ENCODE measurements at regions not wholly inside any gene's neighbourhood (a gene's known extent, or its start where the extent isn't known, plus 50 kb on each side); places are given as distances from the start of the nearest gene placed in this dataset.

GRCh38 chr5:6867712-6868111 lies 154.5 kb downstream of the TENT4A start:
- TF ChIP-seq EZH2 (IDR thresholded peaks at IDR 0.05; ENCODE audit: borderline replicate concordance, low read depth, low read length, poor library complexity, severe bottlenecking) (no peak), CTCF (conservative IDR thresholded peaks at IDR 0.05; ENCODE audit: low read depth, low read length) (no peak)
- POLR2A ChIA-PET (ENCODE audit: low non-redundant PET), result no interaction called here
- CTCF ChIA-PET, result no interaction called here

GRCh38 chr5:6868171-6868570 lies 154.9 kb downstream of the TENT4A start:
- DNase-seq (ENCODE audit: low spot score), result no peak
- no peaks in the 10 kb centered on the region for H3K9me3 ChIP-seq (ENCODE audit: low read depth, low read length, poor library complexity, severe bottlenecking)
- ChIA-PET POLR2A (ENCODE audit: low non-redundant PET) (no interaction called here), CTCF (no interaction called here)
- H3K4me3 ChIP-seq (ENCODE audit: low read depth, low read length, poor library complexity, severe bottlenecking), result no peak overlapping the region
- H3K27me3 ChIP-seq (replicated peaks; ENCODE audit: insufficient read depth, low read depth, low read length, poor library complexity), result peaks cover 20% of the 10 kb centered on the region
- H3K27ac ChIP-seq (ENCODE audit: low read depth, low read length, poor library complexity, severe bottlenecking), result no peak overlapping the region
- intact Hi-C loops (cut with micrococcal nuclease; ENCODE audit: unreplicated experiment), result no loop called here
- no peak for TF ChIP-seq EZH2 (IDR thresholded peaks at IDR 0.05; ENCODE audit: borderline replicate concordance, low read depth, low read length, poor library complexity, severe bottlenecking)
- TF ChIP-seq CTCF (conservative IDR thresholded peaks at IDR 0.05; ENCODE audit: low read depth, low read length), result no peak
- no TSS peak for BruUV-seq (replicated peaks)
- H3K4me1 ChIP-seq (ENCODE audit: insufficient read depth, low read length, poor library complexity, severe bottlenecking), result no peaks in the 10 kb centered on the region
- H3K36me3 ChIP-seq (ENCODE audit: insufficient read depth, low read length, poor library complexity, severe bottlenecking), result no peaks in the 10 kb centered on the region

More at GRCh38 chr5:6867712-6868111, 154.5 kb downstream of the TENT4A start:
- H3K4me1 ChIP-seq (ENCODE audit: insufficient read depth, low read length, poor library complexity, severe bottlenecking), result no peaks in the 10 kb centered on the region
- H3K27ac ChIP-seq (ENCODE audit: low read depth, low read length, poor library complexity, severe bottlenecking), result no peak overlapping the region
- H3K27me3 ChIP-seq (replicated peaks; ENCODE audit: insufficient read depth, low read depth, low read length, poor library complexity), result peaks cover 22% of the 10 kb centered on the region
- DNase-seq (ENCODE audit: low spot score), result no peak
- intact Hi-C loops (cut with micrococcal nuclease; ENCODE audit: unreplicated experiment), result no loop called here
- no peaks in the 10 kb centered on the region for H3K36me3 ChIP-seq (ENCODE audit: insufficient read depth, low read length, poor library complexity, severe bottlenecking)
- H3K4me3 ChIP-seq (ENCODE audit: low read depth, low read length, poor library complexity, severe bottlenecking), result no peak overlapping the region
- no TSS peak for BruUV-seq (replicated peaks)
- H3K9me3 ChIP-seq (ENCODE audit: low read depth, low read length, poor library complexity, severe bottlenecking), result no peaks in the 10 kb centered on the region

GRCh38 chr5:6868575-6869215 lies 155.5 kb downstream of the TENT4A start:
- intact Hi-C loops (cut with micrococcal nuclease; ENCODE audit: unreplicated experiment), result no loop called here
- BruUV-seq (replicated peaks), result no TSS peak
- Histone ChIP-seq H3K36me3 (ENCODE audit: insufficient read depth, low read length, poor library complexity, severe bottlenecking) (no peaks in the 10 kb centered on the region), H3K27ac (ENCODE audit: low read depth, low read length, poor library complexity, severe bottlenecking) (no peak overlapping the region), H3K27me3 (replicated peaks; ENCODE audit: insufficient read depth, low read depth, low read length, poor library complexity) (peaks cover 20% of the 10 kb centered on the region), H3K4me3 (ENCODE audit: low read depth, low read length, poor library complexity, severe bottlenecking) (no peak overlapping the region), H3K9me3 (ENCODE audit: low read depth, low read length, poor library complexity, severe bottlenecking) (no peaks in the 10 kb centered on the region), H3K4me1 (ENCODE audit: insufficient read depth, low read length, poor library complexity, severe bottlenecking) (no peaks in the 10 kb centered on the region)
- ChIA-PET POLR2A (ENCODE audit: low non-redundant PET) (no interaction called here), CTCF (no interaction called here)
- no peak for TF ChIP-seq CTCF (conservative IDR thresholded peaks at IDR 0.05; ENCODE audit: low read depth, low read length)
- TF ChIP-seq EZH2 (IDR thresholded peaks at IDR 0.05; ENCODE audit: borderline replicate concordance, low read depth, low read length, poor library complexity, severe bottlenecking), result no peak
- no peak for DNase-seq (ENCODE audit: low spot score)

Data from A673 (cell line).